ENCODE measurements at regions not wholly inside any gene's neighbourhood (a gene's known extent, or its start where the extent isn't known, plus 50 kb on each side); places are given as distances from the start of the nearest gene placed in this dataset.

DNA sequence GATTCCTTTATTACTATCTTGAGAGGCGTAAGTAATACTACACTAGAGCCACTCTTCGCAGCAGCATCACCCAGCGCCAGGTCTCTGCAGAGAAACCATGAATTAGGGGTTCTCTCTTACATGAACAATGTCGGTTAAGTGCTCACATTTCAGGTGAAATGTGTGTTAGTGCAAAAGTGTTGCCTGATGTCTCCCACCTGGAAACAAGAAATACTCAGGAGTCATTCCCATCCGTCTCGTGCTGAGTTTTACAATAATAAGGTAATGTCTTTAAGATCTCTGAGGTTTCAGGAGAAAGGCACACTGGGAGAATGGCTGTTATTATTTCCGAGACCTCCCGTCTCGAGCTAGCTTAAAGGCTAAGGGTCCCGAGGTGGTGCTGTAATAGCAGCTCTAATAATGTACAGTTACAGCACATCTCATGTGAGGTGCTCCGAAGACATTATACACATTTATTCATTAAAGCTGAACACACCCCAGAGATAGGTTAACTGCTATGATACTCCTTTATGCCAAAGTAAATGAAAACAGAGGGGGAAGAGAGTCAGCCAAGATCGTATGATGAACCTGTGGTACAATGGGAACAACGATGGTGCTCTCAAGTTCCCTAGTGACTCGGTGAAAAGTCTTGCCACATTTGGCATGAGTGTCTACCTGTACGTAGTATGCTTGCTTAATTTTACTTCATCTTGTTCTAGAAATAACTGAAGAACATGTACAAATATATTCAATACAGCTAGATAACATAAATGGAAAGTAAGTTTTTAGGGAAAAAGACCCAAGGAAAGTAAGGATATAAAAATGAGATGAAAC is 458.3 kb upstream of the CITED2 start:
- H3K9ac ChIP-seq (ENCODE audit: low read length), result no peak overlapping the region
- WGBS, result 95% methylated on average over 13 of the region's 15 CpGs

DNA sequence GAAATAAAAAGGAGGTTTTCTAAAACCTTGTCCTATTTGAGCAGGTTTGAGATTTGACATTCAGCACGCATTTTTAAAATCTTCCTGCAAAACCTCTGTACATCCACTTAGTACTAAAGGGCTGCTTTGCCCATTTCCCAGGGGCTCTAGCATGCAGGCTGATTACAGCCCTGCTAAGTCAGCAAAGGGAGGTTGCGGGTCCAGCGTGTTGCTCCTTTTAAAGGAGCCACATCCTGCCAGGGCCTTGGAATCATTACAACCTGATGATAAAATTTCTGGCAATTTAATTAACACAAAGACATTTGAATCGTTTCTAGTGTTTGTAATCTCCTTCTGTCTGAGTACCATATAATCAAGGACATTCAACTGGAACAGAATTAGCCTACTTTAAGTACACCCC is 455.1 kb upstream of the CITED2 start:
- H3K4me3 ChIP-seq (ENCODE audit: insufficient read depth in 1 of 2, low read depth in 1 of 2, low read length in 2 of 2), result no peak overlapping the region
- no peak overlapping the region for H2BK120ac ChIP-seq (ENCODE audit: low read depth, low read length)
- peak overlapping the region in 1 of 2 experiments; percentile 44 for H3K14ac ChIP-seq (ENCODE audit: low read length in 2 of 2)
- H2BK5ac ChIP-seq (ENCODE audit: low read depth, low read length, poor library complexity, severe bottlenecking), result no peak overlapping the region
- H3K4me1 ChIP-seq (ENCODE audit: control insufficient read depth, insufficient read depth, low read depth, low read length), result no peaks in the 10 kb centered on the region
- no peak overlapping the region for H2BK12ac ChIP-seq (ENCODE audit: low read length in 2 of 2)
- no peak overlapping the region for H2AFZ ChIP-seq (ENCODE audit: low read depth, low read length)
- no peak for DNase-seq
- no peaks in the 10 kb centered on the region for H3K79me1 ChIP-seq (replicated peaks; ENCODE audit: low read length, poor library complexity, severe bottlenecking)
- H3K36me3 ChIP-seq (ENCODE audit: control insufficient read depth in 1 of 2, insufficient read depth in 2 of 2, low read depth in 1 of 2, low read length in 2 of 2), result no peaks in the 10 kb centered on the region
- H3K27ac ChIP-seq (ENCODE audit: low read length, poor library complexity, severe bottlenecking), result no peak overlapping the region
- no peaks in the 10 kb centered on the region for H3K27me3 ChIP-seq (ENCODE audit: control insufficient read depth in 1 of 2, insufficient read depth in 1 of 2, low read length in 2 of 2)
- H3K23ac ChIP-seq (ENCODE audit: low read length in 2 of 2), result no peak overlapping the region
- H3K4ac ChIP-seq (ENCODE audit: low read depth in 1 of 2, low read length in 2 of 2), result no peak overlapping the region
- no peak overlapping the region for H3K18ac ChIP-seq (ENCODE audit: low read depth in 1 of 2, low read length in 2 of 2)
- no peak overlapping the region for H4K8ac ChIP-seq (ENCODE audit: low read length)
- H4K91ac ChIP-seq (ENCODE audit: low read length), result no peak overlapping the region
- H3K4me2 ChIP-seq (ENCODE audit: low read length, poor library complexity, severe bottlenecking), result no peak overlapping the region
- no peaks in the 10 kb centered on the region for H3K9me3 ChIP-seq (ENCODE audit: control insufficient read depth, low read length)
- WGBS, result 90% methylated on average over 4 of the region's 4 CpGs
- H2BK15ac ChIP-seq (ENCODE audit: low read depth, poor library complexity, severe bottlenecking), result no peak overlapping the region
- no peak overlapping the region for H3K9ac ChIP-seq (ENCODE audit: low read length)
- no peak overlapping the region for H2AK5ac ChIP-seq (ENCODE audit: low read length, severe bottlenecking)

More for the DNA sequence above, 458.3 kb upstream of the CITED2 start:
- H4K91ac ChIP-seq (ENCODE audit: low read length), result no peak overlapping the region
- no peak overlapping the region for H3K27ac ChIP-seq (ENCODE audit: low read length, poor library complexity, severe bottlenecking)
- no peaks in the 10 kb centered on the region for H3K79me1 ChIP-seq (replicated peaks; ENCODE audit: low read length, poor library complexity, severe bottlenecking)
- no peak overlapping the region for H3K18ac ChIP-seq (ENCODE audit: low read depth in 1 of 2, low read length in 2 of 2)
- no peak for DNase-seq
- no peak overlapping the region for H2AFZ ChIP-seq (ENCODE audit: low read depth, low read length)
- H3K4me2 ChIP-seq (ENCODE audit: low read length, poor library complexity, severe bottlenecking), result no peak overlapping the region
- H3K4me1 ChIP-seq (ENCODE audit: control insufficient read depth, insufficient read depth, low read depth, low read length), result no peaks in the 10 kb centered on the region
- no peak overlapping the region for H2AK5ac ChIP-seq (ENCODE audit: low read length, severe bottlenecking)
- H3K14ac ChIP-seq (ENCODE audit: low read length in 2 of 2), result no peak overlapping the region
- no peak overlapping the region for H2BK120ac ChIP-seq (ENCODE audit: low read depth, low read length)
- H2BK5ac ChIP-seq (ENCODE audit: low read depth, low read length, poor library complexity, severe bottlenecking), result no peak overlapping the region
- H3K9me3 ChIP-seq (ENCODE audit: control insufficient read depth, low read length), result no peaks in the 10 kb centered on the region
- no peak overlapping the region for H3K4me3 ChIP-seq (ENCODE audit: insufficient read depth in 1 of 2, low read depth in 1 of 2, low read length in 2 of 2)
- no peak overlapping the region for H3K23ac ChIP-seq (ENCODE audit: low read length in 2 of 2)
- H3K4ac ChIP-seq (ENCODE audit: low read depth in 1 of 2, low read length in 2 of 2), result no peak overlapping the region
- no peaks in the 10 kb centered on the region for H3K36me3 ChIP-seq (ENCODE audit: control insufficient read depth in 1 of 2, insufficient read depth in 2 of 2, low read depth in 1 of 2, low read length in 2 of 2)
- H2BK15ac ChIP-seq (ENCODE audit: low read depth, poor library complexity, severe bottlenecking), result no peak overlapping the region
- H2BK12ac ChIP-seq (ENCODE audit: low read length in 2 of 2), result no peak overlapping the region
- H4K8ac ChIP-seq (ENCODE audit: low read length), result no peak overlapping the region
- H3K27me3 ChIP-seq (ENCODE audit: control insufficient read depth in 1 of 2, insufficient read depth in 1 of 2, low read length in 2 of 2), result no peaks in the 10 kb centered on the region

DNA sequence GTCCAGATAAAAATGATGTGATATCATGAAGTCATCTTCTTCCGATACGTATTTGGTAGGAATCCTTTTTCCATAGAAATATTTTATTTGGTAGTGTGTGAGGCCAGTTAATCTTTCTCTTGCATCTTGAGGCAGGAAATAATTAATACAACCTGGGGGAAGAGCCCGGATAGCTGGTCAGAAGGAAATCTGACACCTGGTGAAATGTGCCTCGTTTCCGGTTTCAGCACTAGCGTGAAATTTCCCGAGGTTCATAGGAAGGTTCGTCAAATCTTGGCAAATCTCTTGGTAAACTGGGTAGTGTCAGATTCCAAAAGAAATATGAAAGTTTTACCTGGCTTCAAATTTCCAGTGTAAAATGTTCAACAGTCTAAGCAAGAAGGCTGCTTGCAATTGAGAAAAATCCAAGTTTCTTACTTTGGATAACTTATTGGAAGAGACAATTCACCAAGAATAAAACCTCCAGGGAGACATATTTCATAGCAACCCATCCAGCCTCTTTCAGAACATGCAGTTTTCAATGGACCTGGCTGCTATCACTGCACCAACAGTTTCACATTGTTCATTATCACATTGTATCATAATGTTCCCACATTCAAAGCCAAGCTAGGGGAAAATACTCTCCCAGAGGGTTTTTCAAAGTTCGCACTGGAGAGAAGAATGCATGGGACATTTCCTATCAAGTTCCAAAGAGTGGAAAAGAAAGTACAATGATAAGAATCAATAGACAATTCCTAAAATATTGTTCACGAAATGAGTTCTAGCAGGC is 454.5 kb upstream of the CITED2 start:
- no peaks in the 10 kb centered on the region for H3K27me3 ChIP-seq (ENCODE audit: control insufficient read depth in 1 of 2, insufficient read depth in 1 of 2, low read length in 2 of 2)
- no peak overlapping the region for H4K91ac ChIP-seq (ENCODE audit: low read length)
- H3K36me3 ChIP-seq (ENCODE audit: control insufficient read depth in 1 of 2, insufficient read depth in 2 of 2, low read depth in 1 of 2, low read length in 2 of 2), result no peaks in the 10 kb centered on the region
- H3K27ac ChIP-seq (ENCODE audit: low read length, poor library complexity, severe bottlenecking), result no peak overlapping the region
- no peaks in the 10 kb centered on the region for H3K79me1 ChIP-seq (replicated peaks; ENCODE audit: low read length, poor library complexity, severe bottlenecking)
- no peak overlapping the region for H2BK12ac ChIP-seq (ENCODE audit: low read length in 2 of 2)
- no peak overlapping the region for H2AK5ac ChIP-seq (ENCODE audit: low read length, severe bottlenecking)
- no peak overlapping the region for H2BK15ac ChIP-seq (ENCODE audit: low read depth, poor library complexity, severe bottlenecking)
- no peaks in the 10 kb centered on the region for H3K4me1 ChIP-seq (ENCODE audit: control insufficient read depth, insufficient read depth, low read depth, low read length)
- H3K18ac ChIP-seq (ENCODE audit: low read depth in 1 of 2, low read length in 2 of 2), result no peak overlapping the region
- H3K4me2 ChIP-seq (ENCODE audit: low read length, poor library complexity, severe bottlenecking), result no peak overlapping the region
- no peak overlapping the region for H3K4me3 ChIP-seq (ENCODE audit: insufficient read depth in 1 of 2, low read depth in 1 of 2, low read length in 2 of 2)
- H2AFZ ChIP-seq (ENCODE audit: low read depth, low read length), result no peak overlapping the region
- no peak overlapping the region for H4K8ac ChIP-seq (ENCODE audit: low read length)
- WGBS, result 96% methylated on average over 9 of the region's 10 CpGs
- no peak overlapping the region for H2BK120ac ChIP-seq (ENCODE audit: low read depth, low read length)
- no peak overlapping the region for H3K9ac ChIP-seq (ENCODE audit: low read length)
- no peak for DNase-seq
- H3K14ac ChIP-seq (ENCODE audit: low read length in 2 of 2), result no peak overlapping the region
- no peak overlapping the region for H3K23ac ChIP-seq (ENCODE audit: low read length in 2 of 2)
- H3K4ac ChIP-seq (ENCODE audit: low read depth in 1 of 2, low read length in 2 of 2), result no peak overlapping the region
- H2BK5ac ChIP-seq (ENCODE audit: low read depth, low read length, poor library complexity, severe bottlenecking), result no peak overlapping the region
- no peaks in the 10 kb centered on the region for H3K9me3 ChIP-seq (ENCODE audit: control insufficient read depth, low read length)

DNA sequence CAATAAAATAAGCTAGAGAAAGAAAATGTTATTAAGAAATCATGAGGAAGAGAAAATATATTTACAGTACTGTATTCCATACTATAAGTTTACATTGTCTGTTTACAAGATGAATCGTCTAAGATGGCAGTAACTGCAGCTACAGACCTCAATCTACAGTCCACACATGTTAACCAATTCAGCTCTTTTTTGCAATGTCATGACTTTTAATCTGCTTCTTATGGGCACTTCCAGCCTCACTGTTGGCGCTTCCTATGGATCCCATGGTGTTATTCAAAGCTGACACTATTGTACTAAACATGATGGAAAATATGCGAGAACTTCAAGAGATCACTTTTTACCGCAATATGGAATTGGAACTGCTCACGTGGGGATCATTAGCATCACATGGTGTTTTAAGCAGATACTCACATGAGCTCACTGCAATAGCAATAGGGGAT is 451.5 kb upstream of the CITED2 start:
- WGBS, result 95% methylated on average over 5 of the region's 5 CpGs
- Histone ChIP-seq H3K23ac (ENCODE audit: low read length in 2 of 2) (no peak overlapping the region), H2BK15ac (ENCODE audit: low read depth, poor library complexity, severe bottlenecking) (no peak overlapping the region)

More for the DNA sequence above, 451.5 kb upstream of the CITED2 start:
- Histone ChIP-seq H2BK12ac (ENCODE audit: low read length in 2 of 2) (no peak overlapping the region), H4K8ac (ENCODE audit: low read length) (no peak overlapping the region), H2AFZ (ENCODE audit: low read depth, low read length) (no peak overlapping the region), H3K27ac (ENCODE audit: low read length, poor library complexity, severe bottlenecking) (no peak overlapping the region), H2BK120ac (ENCODE audit: low read depth, low read length) (no peak overlapping the region), H3K14ac (ENCODE audit: low read length in 2 of 2) (no peak overlapping the region), H2BK5ac (ENCODE audit: low read depth, low read length, poor library complexity, severe bottlenecking) (no peak overlapping the region), H3K9ac (ENCODE audit: low read length) (no peak overlapping the region), H3K4ac (ENCODE audit: low read depth in 1 of 2, low read length in 2 of 2) (no peak overlapping the region), H4K91ac (ENCODE audit: low read length) (no peak overlapping the region), H3K4me1 (ENCODE audit: control insufficient read depth, insufficient read depth, low read depth, low read length) (no peaks in the 10 kb centered on the region), H2AK5ac (ENCODE audit: low read length, severe bottlenecking) (no peak overlapping the region), H3K18ac (ENCODE audit: low read depth in 1 of 2, low read length in 2 of 2) (no peak overlapping the region), H3K9me3 (ENCODE audit: control insufficient read depth, low read length) (no peaks in the 10 kb centered on the region), H3K36me3 (ENCODE audit: control insufficient read depth in 1 of 2, insufficient read depth in 2 of 2, low read depth in 1 of 2, low read length in 2 of 2) (no peaks in the 10 kb centered on the region), H3K4me2 (ENCODE audit: low read length, poor library complexity, severe bottlenecking) (no peak overlapping the region), H3K79me1 (replicated peaks; ENCODE audit: low read length, poor library complexity, severe bottlenecking) (no peaks in the 10 kb centered on the region), H3K4me3 (ENCODE audit: insufficient read depth in 1 of 2, low read depth in 1 of 2, low read length in 2 of 2) (no peak overlapping the region), H3K27me3 (ENCODE audit: control insufficient read depth in 1 of 2, insufficient read depth in 1 of 2, low read length in 2 of 2) (no peaks in the 10 kb centered on the region)
- no peak for DNase-seq
